PC-9 (cell line): ENCODE measurements at regions not wholly inside any gene's neighbourhood (a gene's known extent, or its start where the extent isn't known, plus 50 kb on each side); places are given as distances from the start of the nearest gene placed in this dataset.

Experiments
- EZH2 ChIP-seq: fragments of 200-600 bp; sonication (generic); IDR thresholded peaks from 2 replicates; pipeline ENCODE4 v1.8.0; 2017; ENCODE audit warnings: antibody characterized with exemption, low read depth
- TF ChIP-seq, protein P1 (sequence below): fragments of 200-600 bp; sonication (generic); conservative IDR thresholded peaks from 2 replicates; pipeline ENCODE4 v1.6.1; 2017; ENCODE audit warnings: mixed run types, antibody characterized with exemption, mild to moderate bottlenecking, moderate library complexity

DNA sequence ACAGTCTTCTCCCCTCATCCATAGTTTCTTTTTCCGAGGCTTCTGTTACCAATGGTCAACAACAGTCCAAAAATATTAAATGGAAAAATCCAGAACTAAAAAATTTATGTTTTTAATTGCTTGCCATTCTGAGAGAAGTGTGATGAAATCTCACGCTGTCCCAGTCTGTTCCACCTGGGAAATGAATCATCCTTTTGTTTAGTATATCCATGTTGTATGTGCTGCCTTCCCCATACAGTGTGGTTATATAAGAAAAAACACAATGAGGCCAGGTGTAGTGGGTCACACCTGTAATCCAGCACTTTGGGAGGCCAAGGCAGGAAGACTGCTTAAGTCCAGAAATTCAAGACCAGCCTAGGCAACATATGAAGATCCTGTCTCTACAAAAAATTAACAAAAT, 161.6 kb downstream of the CHIC2 start:
- TF ChIP-seq, protein P1, sequence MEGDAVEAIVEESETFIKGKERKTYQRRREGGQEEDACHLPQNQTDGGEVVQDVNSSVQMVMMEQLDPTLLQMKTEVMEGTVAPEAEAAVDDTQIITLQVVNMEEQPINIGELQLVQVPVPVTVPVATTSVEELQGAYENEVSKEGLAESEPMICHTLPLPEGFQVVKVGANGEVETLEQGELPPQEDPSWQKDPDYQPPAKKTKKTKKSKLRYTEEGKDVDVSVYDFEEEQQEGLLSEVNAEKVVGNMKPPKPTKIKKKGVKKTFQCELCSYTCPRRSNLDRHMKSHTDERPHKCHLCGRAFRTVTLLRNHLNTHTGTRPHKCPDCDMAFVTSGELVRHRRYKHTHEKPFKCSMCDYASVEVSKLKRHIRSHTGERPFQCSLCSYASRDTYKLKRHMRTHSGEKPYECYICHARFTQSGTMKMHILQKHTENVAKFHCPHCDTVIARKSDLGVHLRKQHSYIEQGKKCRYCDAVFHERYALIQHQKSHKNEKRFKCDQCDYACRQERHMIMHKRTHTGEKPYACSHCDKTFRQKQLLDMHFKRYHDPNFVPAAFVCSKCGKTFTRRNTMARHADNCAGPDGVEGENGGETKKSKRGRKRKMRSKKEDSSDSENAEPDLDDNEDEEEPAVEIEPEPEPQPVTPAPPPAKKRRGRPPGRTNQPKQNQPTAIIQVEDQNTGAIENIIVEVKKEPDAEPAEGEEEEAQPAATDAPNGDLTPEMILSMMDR: no peak
- no peak for TF ChIP-seq EZH2
